Hepatocyte (in vitro differentiated cells): ENCODE measurements at regions not wholly inside any gene's neighbourhood (a gene's known extent, or its start where the extent isn't known, plus 50 kb on each side); places are given as distances from the start of the nearest gene placed in this dataset.

Source experiments
- EZH2 ChIP-seq: fragments of 200-600 bp; sonication (generic); IDR thresholded peaks from 2 replicates; pipeline ENCODE4 v1.6.1; 2016; ENCODE audit warnings: antibody characterized with exemption, mild to moderate bottlenecking, borderline replicate concordance
- TF ChIP-seq, protein P1 (sequence below): fragments of 200-600 bp; sonication (generic); IDR thresholded peaks from 2 replicates; pipeline ENCODE4 v1.5.1; 2016; ENCODE audit warnings: antibody characterized with exemption, mild to moderate bottlenecking; ENCODE audit not compliant: poor library complexity

GRCh38 chr20:52482044-52482443 is 290.5 kb upstream of the ZFP64 start:
- TF ChIP-seq, protein P1, sequence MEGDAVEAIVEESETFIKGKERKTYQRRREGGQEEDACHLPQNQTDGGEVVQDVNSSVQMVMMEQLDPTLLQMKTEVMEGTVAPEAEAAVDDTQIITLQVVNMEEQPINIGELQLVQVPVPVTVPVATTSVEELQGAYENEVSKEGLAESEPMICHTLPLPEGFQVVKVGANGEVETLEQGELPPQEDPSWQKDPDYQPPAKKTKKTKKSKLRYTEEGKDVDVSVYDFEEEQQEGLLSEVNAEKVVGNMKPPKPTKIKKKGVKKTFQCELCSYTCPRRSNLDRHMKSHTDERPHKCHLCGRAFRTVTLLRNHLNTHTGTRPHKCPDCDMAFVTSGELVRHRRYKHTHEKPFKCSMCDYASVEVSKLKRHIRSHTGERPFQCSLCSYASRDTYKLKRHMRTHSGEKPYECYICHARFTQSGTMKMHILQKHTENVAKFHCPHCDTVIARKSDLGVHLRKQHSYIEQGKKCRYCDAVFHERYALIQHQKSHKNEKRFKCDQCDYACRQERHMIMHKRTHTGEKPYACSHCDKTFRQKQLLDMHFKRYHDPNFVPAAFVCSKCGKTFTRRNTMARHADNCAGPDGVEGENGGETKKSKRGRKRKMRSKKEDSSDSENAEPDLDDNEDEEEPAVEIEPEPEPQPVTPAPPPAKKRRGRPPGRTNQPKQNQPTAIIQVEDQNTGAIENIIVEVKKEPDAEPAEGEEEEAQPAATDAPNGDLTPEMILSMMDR: no peak
- TF ChIP-seq EZH2: no peak
